Peyer's patch (tissue), 4 donors: ENCODE measurements at regions not wholly inside any gene's neighbourhood (a gene's known extent, or its start where the extent isn't known, plus 50 kb on each side); places are given as distances from the start of the nearest gene placed in this dataset.
"Not testable (repeated sequence)": the region's sequence is repeated elsewhere in the genome, so short reads cannot be mapped to it uniquely, and the experiment has no call there.

Source experiments
- CTCF ChIP-seq, 6 experiments: fragments of 450-650 bp in 4 of 6; fragments of 200-600 bp in 2 of 6; sonication (generic) in 1 of 6; IDR thresholded peaks; one replicate each; pipeline ENCODE4 v1.5.1; 2017 to 2019; ENCODE audit warnings: antibody characterized with exemption in 6 of 6, mild to moderate bottlenecking in 3 of 6, moderate library complexity in 1 of 6
- POLR2A ChIP-seq, 2 donors: fragments of 450-650 bp; IDR thresholded peaks; one replicate each; pipeline ENCODE4 v1.5.1; 2017; ENCODE audit warnings: antibody characterized with exemption in 2 of 2, mild to moderate bottlenecking in 2 of 2, moderate library complexity in 2 of 2

- TF ChIP-seq CTCF, POLR2A (IDR thresholded peaks at IDR 0.05): not testable (repeated sequence)
Observed at GRCh38 chr13:25007389-25007788, 88.5 kb upstream of the PABPC3 start.
